ENCODE measurements at regions not wholly inside any gene's neighbourhood (a gene's known extent, or its start where the extent isn't known, plus 50 kb on each side); places are given as distances from the start of the nearest gene placed in this dataset.

GRCh38 chr5:165066751-165067385 is 1561.4 kb downstream of the MAT2B start:
- H3K27me3 ChIP-seq (ENCODE audit: control insufficient read depth in 4 of 4, insufficient read depth in 4 of 4, low read length in 3 of 4), result no peaks in the 10 kb centered on the region
- no peak overlapping the region for H3K27ac ChIP-seq (ENCODE audit: low read depth in 1 of 2, low read length in 2 of 2)
- no peaks in the 10 kb centered on the region for H3K9me3 ChIP-seq (ENCODE audit: control insufficient read depth in 4 of 4, low read length in 3 of 4)
- DNase-seq (ENCODE audit: low spot score), result no peak
- H3K4me3 ChIP-seq (ENCODE audit: low read depth in 1 of 3, low read length in 3 of 3), result no peak overlapping the region
- WGBS, result 85% methylated on average over 3 of the region's 3 CpGs
- no peak overlapping the region for H3K9ac ChIP-seq (ENCODE audit: low read depth in 1 of 2, low read length in 2 of 2)
- TF ChIP-seq GABPA (IDR thresholded peaks at IDR 0.05 in 1 of 2, conservative IDR thresholded peaks at IDR 0.05 in 1 of 2), result no peak
- no peak for TF ChIP-seq ATF3 (IDR thresholded peaks at IDR 0.05)
- H3K4me1 ChIP-seq (ENCODE audit: control insufficient read depth in 4 of 4, insufficient read depth in 4 of 4, low read length in 3 of 4), result no peaks in the 10 kb centered on the region
- H3K36me3 ChIP-seq (ENCODE audit: control insufficient read depth in 4 of 4, insufficient read depth in 3 of 4, low read depth in 1 of 4, low read length in 3 of 4), result no peaks in the 10 kb centered on the region

- no peak for DNase-seq (ENCODE audit: low spot score)
- H3K9me3 ChIP-seq (ENCODE audit: control insufficient read depth in 4 of 4, low read length in 3 of 4), result no peaks in the 10 kb centered on the region
These were observed 1571.3 kb downstream of the MAT2B start for GRCh38 chr5:165076686-165077085.

GRCh38 chr5:165079389-165079788 is 1574.0 kb downstream of the MAT2B start:
- no peaks in the 10 kb centered on the region for H3K9me3 ChIP-seq (ENCODE audit: control insufficient read depth in 4 of 4, low read length in 3 of 4)
- H3K4me1 ChIP-seq (ENCODE audit: control insufficient read depth in 4 of 4, insufficient read depth in 4 of 4, low read length in 3 of 4), result no peaks in the 10 kb centered on the region
- H3K36me3 ChIP-seq (ENCODE audit: control insufficient read depth in 4 of 4, insufficient read depth in 3 of 4, low read depth in 1 of 4, low read length in 3 of 4), result no peaks in the 10 kb centered on the region
- no peak for DNase-seq (ENCODE audit: low spot score)
- no peak overlapping the region for H3K9ac ChIP-seq (ENCODE audit: low read depth in 1 of 2, low read length in 2 of 2)
- no peak overlapping the region for H3K27ac ChIP-seq (ENCODE audit: low read depth in 1 of 2, low read length in 2 of 2)
- H3K4me3 ChIP-seq (ENCODE audit: low read depth in 1 of 3, low read length in 3 of 3), result no peak overlapping the region
- 73% methylated on average over 3 of the region's 3 CpGs for WGBS
- peaks cover 0 to 7% (median 0%) of the 10 kb centered on the region in 4 donors for H3K27me3 ChIP-seq (ENCODE audit: control insufficient read depth in 4 of 4, insufficient read depth in 4 of 4, low read length in 3 of 4)
- TF ChIP-seq JUND (IDR thresholded peaks at IDR 0.05), result no peak
- TF ChIP-seq RXRA (IDR thresholded peaks at IDR 0.05), result no peak
- no peak for TF ChIP-seq NR2F2 (IDR thresholded peaks at IDR 0.05)
- no peak for TF ChIP-seq REST (IDR thresholded peaks at IDR 0.05)
- TF ChIP-seq FOXA2 (IDR thresholded peaks at IDR 0.05), result no peak
- no peak for TF ChIP-seq GABPA (IDR thresholded peaks at IDR 0.05 in 1 of 2, conservative IDR thresholded peaks at IDR 0.05 in 1 of 2)
- no peak for TF ChIP-seq HNF4G (IDR thresholded peaks at IDR 0.05)
- no peak for TF ChIP-seq CTCF (IDR thresholded peaks at IDR 0.05; ENCODE audit: low read depth, low read length, missing input control)
- no peak for TF ChIP-seq RAD21 (IDR thresholded peaks at IDR 0.05)
- TF ChIP-seq YY1 (IDR thresholded peaks at IDR 0.05), result no peak
- no peak for TF ChIP-seq MAX (IDR thresholded peaks at IDR 0.05)
- no peak for TF ChIP-seq ZBTB33 (IDR thresholded peaks at IDR 0.05)
- TF ChIP-seq ATF3 (IDR thresholded peaks at IDR 0.05), result no peak

More at GRCh38 chr5:165076686-165077085, 1571.3 kb downstream of the MAT2B start:
- Histone ChIP-seq H3K27me3 (ENCODE audit: control insufficient read depth in 4 of 4, insufficient read depth in 4 of 4, low read length in 3 of 4) (peaks cover 0 to 9% (median 0%) of the 10 kb centered on the region in 4 donors), H3K4me3 (ENCODE audit: low read depth in 1 of 3, low read length in 3 of 3) (no peak overlapping the region), H3K27ac (ENCODE audit: low read depth in 1 of 2, low read length in 2 of 2) (no peak overlapping the region), H3K36me3 (ENCODE audit: control insufficient read depth in 4 of 4, insufficient read depth in 3 of 4, low read depth in 1 of 4, low read length in 3 of 4) (no peaks in the 10 kb centered on the region), H3K9ac (ENCODE audit: low read depth in 1 of 2, low read length in 2 of 2) (no peak overlapping the region), H3K4me1 (ENCODE audit: control insufficient read depth in 4 of 4, insufficient read depth in 4 of 4, low read length in 3 of 4) (no peaks in the 10 kb centered on the region)
- WGBS, result 64% methylated on average over 2 of the region's 2 CpGs
- TF ChIP-seq ZBTB33 (IDR thresholded peaks at IDR 0.05) (no peak), EGR1 (IDR thresholded peaks at IDR 0.05; ENCODE audit: low read depth in 2 of 2) (no peak)

Measured in liver (tissue), 8 donors.